HG03460 (cell line): ENCODE measurements at regions not wholly inside any gene's neighbourhood (a gene's known extent, or its start where the extent isn't known, plus 50 kb on each side); places are given as distances from the start of the nearest gene placed in this dataset.
A peak's percentile ranks its signal among the peaks of the same experiment; 100 is the strongest.

Experiments
- ATAC-seq: cut with Tn5 transposase; IDR thresholded peaks from one replicate; pipeline ENCODE4 v1.9.1; 2021; ENCODE audit not compliant: unreplicated experiment

DNA sequence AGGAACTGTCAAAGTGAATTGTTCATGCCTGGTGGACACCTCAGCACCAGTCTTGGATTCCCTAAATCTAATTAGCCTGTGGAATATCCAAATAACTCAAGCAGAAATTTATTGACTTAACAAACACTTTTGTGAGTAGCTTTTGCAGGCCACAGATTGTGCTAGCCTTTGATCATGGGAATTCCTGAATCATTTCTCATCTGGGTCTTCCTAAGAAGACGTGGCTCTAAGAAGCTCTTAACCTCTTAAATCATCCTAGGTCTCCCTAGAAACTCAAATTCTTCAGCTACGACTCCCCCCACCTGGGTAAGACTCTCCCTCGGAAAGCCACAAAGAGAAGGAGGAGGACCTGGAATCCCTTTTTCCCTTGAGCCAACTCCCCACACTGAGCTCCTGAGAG, 53.8 kb upstream of the PSEN2 start:
- no peak for ATAC-seq

- ATAC-seq, result no peak
Observed at GRCh38 chr1:226814751-226815537, 55.5 kb upstream of the PSEN2 start.

DNA sequence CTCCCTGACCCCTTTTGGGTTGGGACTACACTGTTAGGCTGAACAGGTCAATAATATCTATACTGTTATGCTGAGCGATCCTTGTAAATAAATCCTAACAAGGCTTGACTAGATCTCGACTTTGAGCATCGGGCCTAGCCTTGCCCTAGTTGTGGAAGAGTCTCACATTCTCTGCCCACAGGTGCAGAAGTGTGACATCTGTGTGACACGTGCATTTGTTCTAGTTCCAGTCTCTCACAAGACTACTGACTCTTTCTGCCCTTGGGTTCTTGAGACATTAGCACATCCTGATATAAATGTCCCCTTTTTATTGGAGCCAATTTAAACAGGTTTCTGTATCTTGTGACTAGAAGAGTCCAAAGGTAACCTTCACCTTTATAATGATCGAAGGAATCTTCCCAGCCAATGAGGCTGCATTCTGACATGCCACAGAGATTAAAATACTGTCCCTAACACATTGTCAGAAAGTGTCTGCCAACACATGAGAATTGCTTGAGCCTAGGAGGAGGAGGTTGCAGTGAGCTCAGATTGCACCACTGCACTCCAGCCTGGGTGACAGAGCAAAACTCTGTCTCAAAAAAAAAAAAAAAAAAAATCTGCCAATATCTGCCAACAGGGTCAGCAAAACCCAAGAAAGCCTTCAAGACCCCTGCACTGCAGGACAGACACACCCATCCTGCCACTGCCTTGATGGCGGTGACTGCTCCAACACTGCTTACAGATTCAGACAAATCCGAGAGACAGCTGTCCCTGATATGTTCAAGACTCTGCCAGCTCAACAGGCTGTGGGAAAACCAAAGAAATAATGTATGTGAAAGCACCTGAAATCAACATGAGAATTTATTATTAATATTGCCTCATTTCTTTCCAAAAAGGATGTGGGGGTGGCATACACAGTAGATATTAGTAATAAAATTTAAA, 56.5 kb upstream of the PSEN2 start:
- ATAC-seq, result no peak

GRCh38 chr1:226810681-226811080, 59.7 kb upstream of the PSEN2 start:
- no peak for ATAC-seq

DNA sequence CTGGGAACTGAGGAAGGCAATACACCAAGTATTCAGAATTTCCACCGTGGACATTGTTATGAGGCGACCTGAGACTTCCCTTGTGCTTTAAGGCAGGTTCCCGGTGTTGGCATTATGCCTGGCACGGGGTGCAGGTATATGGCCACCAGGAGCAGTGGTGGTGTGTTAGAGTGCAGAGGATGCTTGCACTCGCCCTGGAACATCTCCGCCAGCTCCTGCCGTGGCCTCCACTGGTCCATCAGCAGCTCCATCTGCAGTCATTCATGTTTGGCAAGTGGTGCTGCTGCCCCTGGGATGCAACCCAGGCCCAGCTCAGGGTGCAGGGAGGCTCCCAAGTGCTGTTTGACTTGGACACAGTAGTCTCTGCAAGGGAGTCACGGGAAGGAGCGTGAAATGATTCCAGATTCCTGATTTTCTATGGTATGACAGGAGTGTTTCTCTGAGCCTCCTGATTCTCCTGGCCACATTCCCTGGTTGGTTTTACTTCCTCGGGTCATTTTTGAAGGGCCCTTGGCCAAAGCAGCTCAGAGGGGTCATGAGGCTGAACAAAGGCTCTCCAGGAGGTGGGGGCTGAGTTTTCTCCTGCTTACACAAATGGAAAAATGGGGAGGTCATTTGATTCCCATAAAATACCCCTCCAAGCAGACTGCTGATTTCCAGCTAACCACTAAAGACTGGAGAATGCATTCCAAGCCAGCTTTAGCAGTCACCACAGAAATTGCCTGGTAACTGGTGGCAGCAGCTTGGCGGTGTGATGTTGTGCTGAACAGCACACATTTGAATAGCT, 60.4 kb upstream of the PSEN2 start:
- no peak for ATAC-seq

GRCh38 chr1:226808501-226808900, 61.9 kb upstream of the PSEN2 start:
- ATAC-seq, result no peak

DNA sequence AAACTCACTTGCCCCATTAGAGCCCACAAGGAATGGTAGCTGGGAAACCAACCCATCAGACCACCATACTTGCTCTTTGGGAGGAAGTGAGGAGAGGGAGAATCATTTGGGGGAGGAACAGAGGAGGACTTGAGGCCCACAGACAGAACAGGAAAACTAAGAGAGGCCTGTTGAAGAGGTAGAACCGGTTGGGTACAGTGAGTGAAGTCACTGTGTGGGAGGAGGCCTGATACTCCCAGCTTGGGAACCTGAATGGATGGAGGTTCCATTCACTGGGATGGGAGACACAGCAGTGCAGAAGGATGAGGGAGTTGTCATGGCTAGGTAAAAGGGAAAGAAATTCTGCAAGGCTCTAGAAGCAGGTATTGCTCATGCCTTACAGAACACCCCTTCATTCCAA, 63.4 kb upstream of the PSEN2 start:
- ATAC-seq, result no peak

DNA sequence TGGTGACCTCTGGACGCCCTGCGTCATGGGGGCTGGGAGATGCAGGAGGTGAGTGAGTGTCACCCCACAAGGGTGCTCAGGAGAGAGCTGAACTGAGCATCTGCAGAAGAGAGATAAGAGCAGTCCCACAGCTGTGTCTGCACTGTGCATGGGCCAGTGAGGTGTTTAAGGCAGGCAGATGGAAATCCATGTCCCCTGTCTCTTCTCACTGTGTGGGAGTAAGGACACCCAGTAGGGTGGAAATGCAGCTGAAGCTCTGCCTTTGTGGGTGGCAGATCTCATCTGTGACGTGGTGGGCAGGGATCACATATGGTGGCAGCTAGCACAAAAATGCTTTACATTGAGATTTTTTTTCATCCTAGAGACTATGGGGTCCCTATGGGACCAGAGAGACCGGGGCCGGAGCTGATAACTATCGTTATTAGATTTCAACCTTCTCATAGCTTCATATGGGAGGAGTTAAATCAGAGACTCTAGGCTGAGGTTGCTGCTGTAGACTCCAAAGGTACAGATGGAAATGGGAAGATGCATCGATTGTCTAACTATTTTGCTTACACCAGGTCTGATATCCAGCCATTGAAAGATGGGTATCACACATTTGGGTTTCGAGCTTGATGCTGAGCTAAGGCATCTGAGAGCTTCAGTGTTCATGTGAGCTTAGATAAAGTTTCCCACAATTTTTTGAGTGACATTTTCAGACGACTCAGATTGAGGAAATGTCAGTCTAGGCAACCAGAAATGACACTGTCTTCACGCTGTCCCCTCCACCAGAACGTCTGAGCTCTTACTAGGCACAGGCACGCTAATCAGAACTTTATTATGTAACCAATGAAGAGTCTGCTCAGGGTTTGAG, 65.3 kb upstream of the PSEN2 start:
- ATAC-seq, result no peak

GRCh38 chr1:226800763-226801380, 61.8 kb upstream of the ITPKB start:
- ATAC-seq, result no peak

- no peak for ATAC-seq
Observed at GRCh38 chr1:226799634-226800281, 60.7 kb upstream of the ITPKB start.

- ATAC-seq, result peak; percentile 75
Observed at GRCh38 chr1:226798427-226799411, 59.6 kb upstream of the ITPKB start.

DNA sequence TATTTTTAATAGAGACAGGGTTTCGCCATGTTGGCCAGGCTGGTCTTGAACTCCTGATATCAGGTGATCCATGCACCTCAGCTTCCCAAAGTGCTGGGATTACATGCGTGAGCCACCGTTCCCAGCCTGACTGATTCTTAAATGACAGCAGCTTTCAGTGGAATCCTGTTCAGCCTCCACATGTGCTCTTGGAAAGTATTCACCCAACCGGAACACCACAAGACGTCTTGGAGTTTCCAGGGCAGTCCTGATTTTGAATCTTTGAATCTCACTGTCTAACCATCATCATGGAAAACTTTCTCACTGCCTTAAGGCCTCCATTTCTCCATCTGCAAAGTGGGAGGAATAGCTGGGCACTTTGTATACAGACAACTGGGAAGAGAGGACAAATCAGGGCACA, 58.1 kb upstream of the ITPKB start:
- ATAC-seq, result no peak

DNA sequence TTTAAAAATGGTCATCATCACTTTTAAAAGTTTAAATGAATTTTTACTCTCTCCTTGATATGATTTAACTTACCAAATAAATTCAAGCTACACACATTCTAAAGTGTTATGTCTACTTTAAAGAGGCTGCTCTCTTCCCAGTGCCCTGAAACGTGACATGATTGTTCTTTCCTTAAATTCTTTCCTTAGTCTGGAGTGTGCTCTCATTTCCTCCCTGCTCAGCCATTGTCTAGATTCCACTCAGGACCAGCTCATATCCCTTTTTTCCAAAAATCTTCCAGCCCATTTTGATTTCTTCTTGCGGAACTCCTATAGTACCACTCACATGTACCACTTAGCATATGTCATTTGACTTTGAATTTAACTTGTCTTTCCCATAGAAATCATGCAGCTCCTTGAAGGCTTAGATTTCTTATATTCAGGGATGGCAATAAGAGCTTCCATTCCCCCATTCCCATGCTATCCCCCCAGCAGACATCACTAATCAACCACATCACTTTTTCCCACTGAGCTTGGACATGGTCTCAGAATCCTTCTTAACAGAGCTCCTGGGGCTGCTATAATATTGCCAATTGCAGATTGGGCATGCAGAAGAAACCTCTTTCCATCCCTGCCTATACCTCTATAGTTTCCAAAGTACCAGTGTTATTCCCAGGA, 54.7 kb upstream of the ITPKB start:
- ATAC-seq, result no peak

GRCh38 chr1:226792368-226792767, 53.3 kb upstream of the ITPKB start:
- no peak for ATAC-seq

GRCh38 chr1:226790545-226791181, 51.6 kb upstream of the ITPKB start:
- ATAC-seq, result no peak

GRCh38 chr1:226788965-226789364, 49.9 kb upstream of the ITPKB start:
- ATAC-seq, result no peak
